ENCODE measurements at regions not wholly inside any gene's neighbourhood (a gene's known extent, or its start where the extent isn't known, plus 50 kb on each side); places are given as distances from the start of the nearest gene placed in this dataset.

GRCh38 chr4:113825272-113825671 lies 63.7 kb upstream of the CAMK2D start:
- intact Hi-C loops (cut with DNase I), result no loop called here
- TF ChIP-seq POLR2A (IDR thresholded peaks at IDR 0.05) (no peak), CTCF (IDR thresholded peaks at IDR 0.05) (no peak)
- Histone ChIP-seq H3K4me3 (replicated peaks in 1 of 3) (no peak overlapping the region), H3K27me3 (no peaks in the 10 kb centered on the region), H3K27ac (no peak overlapping the region), H3K36me3 (no peaks in the 10 kb centered on the region), H3K9me3 (no peaks in the 10 kb centered on the region), H3K4me1 (no peaks in the 10 kb centered on the region)
- 67 to 73% methylated on average over 1 of the region's 1 CpG for WGBS, 2 donors
- no peak for DNase-seq

- no peaks in the 10 kb centered on the region for H3K27me3 ChIP-seq
- intact Hi-C loops (cut with DNase I), result no loop called here
- H3K4me3 ChIP-seq (replicated peaks in 1 of 3), result no peak overlapping the region
- no peaks in the 10 kb centered on the region for H3K4me1 ChIP-seq
- H3K36me3 ChIP-seq, result no peaks in the 10 kb centered on the region
- no peak for TF ChIP-seq CTCF (IDR thresholded peaks at IDR 0.05)
- no peak for TF ChIP-seq POLR2A (IDR thresholded peaks at IDR 0.05)
- no peaks in the 10 kb centered on the region for H3K9me3 ChIP-seq
- DNase-seq, result no peak
- WGBS, 2 donors, result 81 to 89% methylated on average over 2 of the region's 2 CpGs
- no peak overlapping the region for H3K27ac ChIP-seq
Observed at GRCh38 chr4:113824396-113824795, 62.9 kb upstream of the CAMK2D start.

- no peaks in the 10 kb centered on the region for H3K9me3 ChIP-seq
- 86 to 87% methylated on average over 2 of the region's 2 CpGs for WGBS, 2 donors
- no peak overlapping the region for H3K4me3 ChIP-seq (replicated peaks in 1 of 3)
- TF ChIP-seq POLR2A (IDR thresholded peaks at IDR 0.05), result no peak
- no peak for TF ChIP-seq CTCF (IDR thresholded peaks at IDR 0.05)
- no peaks in the 10 kb centered on the region for H3K4me1 ChIP-seq
- no peaks in the 10 kb centered on the region for H3K36me3 ChIP-seq
- DNase-seq, result no peak
- no peak overlapping the region for H3K27ac ChIP-seq
- intact Hi-C loops (cut with DNase I), result no loop called here
- no peaks in the 10 kb centered on the region for H3K27me3 ChIP-seq
Observed at GRCh38 chr4:113823291-113823659, 61.7 kb upstream of the CAMK2D start.

GRCh38 chr4:113822555-113823290 lies 61.2 kb upstream of the CAMK2D start:
- Histone ChIP-seq H3K27ac (no peak overlapping the region), H3K36me3 (no peaks in the 10 kb centered on the region), H3K4me3 (replicated peaks in 1 of 3) (no peak overlapping the region), H3K4me1 (no peaks in the 10 kb centered on the region), H3K27me3 (no peaks in the 10 kb centered on the region), H3K9me3 (no peaks in the 10 kb centered on the region)
- TF ChIP-seq POLR2A (IDR thresholded peaks at IDR 0.05), result no peak
- no peak for TF ChIP-seq CTCF (IDR thresholded peaks at IDR 0.05)
- 55 to 59% methylated on average over 1 of the region's 1 CpG for WGBS, 2 donors
- no peak for DNase-seq
- intact Hi-C loops (cut with DNase I), result no loop called here

GRCh38 chr4:113821856-113822255 lies 60.3 kb upstream of the CAMK2D start:
- intact Hi-C loops (cut with DNase I), result no loop called here

More at GRCh38 chr4:113821856-113822255, 60.3 kb upstream of the CAMK2D start:
- DNase-seq, result no peak
- Histone ChIP-seq H3K4me1 (no peaks in the 10 kb centered on the region), H3K27ac (no peak overlapping the region), H3K9me3 (no peaks in the 10 kb centered on the region), H3K36me3 (no peaks in the 10 kb centered on the region), H3K27me3 (no peaks in the 10 kb centered on the region), H3K4me3 (replicated peaks in 1 of 3) (no peak overlapping the region)
- WGBS, 2 donors, result 89 to 92% methylated on average over 2 of the region's 2 CpGs
- TF ChIP-seq POLR2A (IDR thresholded peaks at IDR 0.05) (no peak), CTCF (IDR thresholded peaks at IDR 0.05) (no peak)
